Coronary artery (tissue), 2 donors: ENCODE measurements at regions not wholly inside any gene's neighbourhood (a gene's known extent, or its start where the extent isn't known, plus 50 kb on each side); places are given as distances from the start of the nearest gene placed in this dataset.

Experiments
- DNase-seq: peaks from one replicate; pipeline ENCODE4 v3.0.0-alpha.2; 2017; ENCODE audit warnings: low spot score
- H3K27ac ChIP-seq, 2 donors: fragments of 200-600 bp; sonication (generic); one replicate each; pipeline ENCODE4 v1.5.1; 2016 to 2019
- H3K4me3 ChIP-seq: fragments of 200-600 bp; sonication (generic); 2 replicates; pipeline ENCODE4 v1.5.1; 2016; ENCODE audit warnings: mild to moderate bottlenecking, moderate library complexity
- TF ChIP-seq, protein P1 (sequence below): fragments of 200-600 bp; sonication (generic); IDR thresholded peaks from one replicate; pipeline ENCODE4 v1.5.1; 2019; ENCODE audit warnings: antibody characterized with exemption

- TF ChIP-seq, protein P1, sequence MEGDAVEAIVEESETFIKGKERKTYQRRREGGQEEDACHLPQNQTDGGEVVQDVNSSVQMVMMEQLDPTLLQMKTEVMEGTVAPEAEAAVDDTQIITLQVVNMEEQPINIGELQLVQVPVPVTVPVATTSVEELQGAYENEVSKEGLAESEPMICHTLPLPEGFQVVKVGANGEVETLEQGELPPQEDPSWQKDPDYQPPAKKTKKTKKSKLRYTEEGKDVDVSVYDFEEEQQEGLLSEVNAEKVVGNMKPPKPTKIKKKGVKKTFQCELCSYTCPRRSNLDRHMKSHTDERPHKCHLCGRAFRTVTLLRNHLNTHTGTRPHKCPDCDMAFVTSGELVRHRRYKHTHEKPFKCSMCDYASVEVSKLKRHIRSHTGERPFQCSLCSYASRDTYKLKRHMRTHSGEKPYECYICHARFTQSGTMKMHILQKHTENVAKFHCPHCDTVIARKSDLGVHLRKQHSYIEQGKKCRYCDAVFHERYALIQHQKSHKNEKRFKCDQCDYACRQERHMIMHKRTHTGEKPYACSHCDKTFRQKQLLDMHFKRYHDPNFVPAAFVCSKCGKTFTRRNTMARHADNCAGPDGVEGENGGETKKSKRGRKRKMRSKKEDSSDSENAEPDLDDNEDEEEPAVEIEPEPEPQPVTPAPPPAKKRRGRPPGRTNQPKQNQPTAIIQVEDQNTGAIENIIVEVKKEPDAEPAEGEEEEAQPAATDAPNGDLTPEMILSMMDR: no peak
- no peak for DNase-seq
- H3K27ac ChIP-seq: no peak overlapping the region
- no peak overlapping the region for H3K4me3 ChIP-seq
Observed at GRCh38 chr4:189113389-189113888, 827.2 kb upstream of the FRG1 start.

GRCh38 chr4:189117426-189117825 is 823.2 kb upstream of the FRG1 start:
- Histone ChIP-seq H3K4me3 (no peak overlapping the region), H3K27ac (no peak overlapping the region)
- TF ChIP-seq, protein P1: no peak
- no peak for DNase-seq

- TF ChIP-seq, protein P1: no peak
- no peak for DNase-seq
- Histone ChIP-seq H3K4me3 (no peak overlapping the region), H3K27ac (no peak overlapping the region)
Observed at GRCh38 chr4:189121336-189121735, 819.3 kb upstream of the FRG1 start.

GRCh38 chr4:189124149-189124758 is 816.4 kb upstream of the FRG1 start:
- no peak for DNase-seq

DNA sequence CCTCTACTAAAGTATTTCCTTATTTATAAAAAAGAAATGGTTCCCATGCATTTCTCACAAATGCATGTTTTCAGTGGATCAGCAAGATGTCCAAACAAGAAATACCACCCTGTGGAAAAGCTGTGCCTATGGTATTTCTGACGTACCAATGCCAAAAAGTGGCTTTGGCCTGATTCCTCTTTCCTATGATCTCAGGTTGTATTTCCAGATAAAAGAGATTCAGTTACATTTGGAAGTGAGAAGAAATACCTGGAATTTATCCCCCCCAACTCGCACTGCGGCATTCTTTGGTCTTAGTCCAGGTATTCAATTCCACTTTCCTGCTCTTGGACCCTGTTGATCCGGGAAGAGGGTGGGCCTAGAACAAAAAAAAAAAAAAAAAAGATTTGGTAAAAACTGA is 815.9 kb upstream of the FRG1 start:
- TF ChIP-seq, protein P1: no peak
- H3K27ac ChIP-seq: no peak overlapping the region
- no peak overlapping the region for H3K4me3 ChIP-seq
- DNase-seq: no peak

More at GRCh38 chr4:189124149-189124758, 816.4 kb upstream of the FRG1 start:
- TF ChIP-seq, protein P1: peak; percentile 26
- H3K4me3 ChIP-seq: no peak overlapping the region
- no peak overlapping the region for H3K27ac ChIP-seq

DNA sequence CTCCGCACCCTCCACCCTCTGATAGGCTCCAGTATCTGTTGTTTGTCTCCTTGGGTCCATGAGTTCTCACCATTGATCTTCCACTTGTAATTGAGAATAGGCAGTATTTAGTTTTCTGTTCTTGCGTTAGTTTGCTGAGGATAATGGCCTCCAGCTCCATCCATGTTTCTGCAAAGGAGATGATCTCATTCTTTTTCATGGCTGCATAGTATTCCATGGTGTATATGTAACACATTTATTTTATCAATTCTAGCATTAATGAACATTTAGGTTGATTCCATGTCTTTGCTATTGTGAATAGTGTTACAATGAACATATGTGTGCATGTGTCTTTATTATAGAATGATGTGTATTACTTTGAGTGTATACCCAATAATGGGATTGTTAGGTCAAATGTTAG is 814.6 kb upstream of the FRG1 start:
- TF ChIP-seq, protein P1: no peak
- Histone ChIP-seq H3K27ac (no peak overlapping the region), H3K4me3 (no peak overlapping the region)
- DNase-seq: no peak

DNA sequence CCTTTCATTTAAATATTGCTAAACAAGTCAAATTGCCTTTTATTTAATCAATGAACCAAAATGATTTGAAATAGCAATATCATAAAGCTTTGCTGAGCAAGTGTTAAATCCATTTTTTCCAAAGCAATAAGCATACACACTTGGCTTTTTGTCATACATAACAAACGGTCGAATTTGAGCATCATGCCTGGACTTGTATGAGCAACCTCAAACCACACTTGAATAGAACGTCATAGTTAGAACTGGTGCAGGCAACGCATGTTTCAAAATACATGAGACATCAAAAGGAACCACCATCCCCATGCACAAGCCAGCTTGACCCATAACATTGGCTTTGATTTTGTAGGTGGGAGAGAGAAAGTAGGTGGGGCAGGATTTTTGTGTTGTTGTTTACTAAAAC is 812.3 kb upstream of the FRG1 start:
- no peak overlapping the region for H3K27ac ChIP-seq
- H3K4me3 ChIP-seq: no peak overlapping the region
- DNase-seq: no peak
- TF ChIP-seq, protein P1: no peak
